T-helper 1 cell treated with Interleukin-12 subunit alpha and Interleukin-12 subunit beta and Interleukin-4 antibody, amounts not matched to agents 30 μg/mL and 1 μg/mL, for 36 hours (primary cell): ENCODE measurements at regions not wholly inside any gene's neighbourhood (a gene's known extent, or its start where the extent isn't known, plus 50 kb on each side); places are given as distances from the start of the nearest gene placed in this dataset.

Experiments
- H3K27ac Mint-ChIP-seq: one replicate; pipeline ENCODE4 v1.8.0; 2021; ENCODE audit warnings: mild to moderate bottlenecking, mixed read lengths
- H3K27me3 Mint-ChIP-seq: one replicate; pipeline ENCODE4 v1.8.0; 2021; ENCODE audit warnings: low read depth, mixed read lengths
- H3K36me3 Mint-ChIP-seq: one replicate; pipeline ENCODE4 v1.8.0; 2021; ENCODE audit warnings: low read depth, mixed read lengths
- H3K4me1 Mint-ChIP-seq: one replicate; pipeline ENCODE4 v1.8.0; 2021; ENCODE audit warnings: low read depth, mixed read lengths
- H3K4me3 Mint-ChIP-seq: one replicate; pipeline ENCODE4 v1.8.0; 2021; ENCODE audit warnings: mild to moderate bottlenecking, moderate library complexity, mixed read lengths
- H3K9me3 Mint-ChIP-seq: one replicate; pipeline ENCODE4 v1.8.0; 2021; ENCODE audit warnings: mixed read lengths

DNA sequence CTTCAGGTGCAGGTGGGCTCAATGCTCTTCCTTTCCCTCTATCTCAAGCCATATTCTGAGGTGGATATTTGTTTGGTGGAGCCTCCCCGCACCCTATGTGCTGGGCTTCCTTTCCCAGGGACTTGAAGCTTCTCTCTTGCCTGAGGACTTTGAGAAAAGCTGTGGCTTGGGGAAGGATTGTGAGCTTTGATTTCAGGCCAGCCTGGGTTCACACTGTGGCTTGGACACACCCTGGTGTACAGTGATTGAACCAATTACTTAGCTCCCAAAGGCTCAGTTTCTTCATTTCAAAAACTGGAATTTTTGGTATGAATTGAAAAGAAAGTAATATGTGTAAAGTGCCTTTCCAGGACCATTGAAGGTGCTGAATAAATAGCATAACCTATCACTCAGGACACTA, 224.5 kb upstream of the GLI3 start:
- Mint-ChIP-seq H3K27ac (no peak overlapping the region), H3K36me3 (no peaks in the 10 kb centered on the region), H3K4me3 (no peak overlapping the region), H3K4me1 (no peaks in the 10 kb centered on the region), H3K9me3 (no peaks in the 10 kb centered on the region), H3K27me3 (no peaks in the 10 kb centered on the region)

DNA sequence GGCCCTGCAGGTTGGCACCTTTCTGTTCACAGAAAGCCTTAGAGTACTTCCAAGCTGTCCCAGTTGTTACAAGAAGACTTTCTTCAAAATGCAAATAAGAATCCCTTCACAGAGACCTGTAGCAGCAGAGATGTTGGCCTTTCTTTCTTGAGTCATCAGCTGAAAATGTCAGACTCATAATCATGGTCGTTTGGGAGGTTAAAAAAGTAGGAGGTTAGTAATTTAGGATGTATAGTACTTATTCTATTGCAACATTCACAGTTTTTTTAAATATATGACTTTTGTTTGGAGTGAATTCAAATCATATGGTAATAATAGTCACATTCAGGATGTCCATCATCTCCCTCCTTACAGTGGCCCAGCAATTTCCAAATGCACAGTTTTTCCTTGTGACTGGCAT, 223.9 kb upstream of the GLI3 start:
- no peaks in the 10 kb centered on the region for H3K9me3 Mint-ChIP-seq
- H3K4me1 Mint-ChIP-seq, result no peaks in the 10 kb centered on the region
- H3K4me3 Mint-ChIP-seq, result no peak overlapping the region
- no peak overlapping the region for H3K27ac Mint-ChIP-seq
- no peaks in the 10 kb centered on the region for H3K27me3 Mint-ChIP-seq
- H3K36me3 Mint-ChIP-seq, result no peaks in the 10 kb centered on the region

DNA sequence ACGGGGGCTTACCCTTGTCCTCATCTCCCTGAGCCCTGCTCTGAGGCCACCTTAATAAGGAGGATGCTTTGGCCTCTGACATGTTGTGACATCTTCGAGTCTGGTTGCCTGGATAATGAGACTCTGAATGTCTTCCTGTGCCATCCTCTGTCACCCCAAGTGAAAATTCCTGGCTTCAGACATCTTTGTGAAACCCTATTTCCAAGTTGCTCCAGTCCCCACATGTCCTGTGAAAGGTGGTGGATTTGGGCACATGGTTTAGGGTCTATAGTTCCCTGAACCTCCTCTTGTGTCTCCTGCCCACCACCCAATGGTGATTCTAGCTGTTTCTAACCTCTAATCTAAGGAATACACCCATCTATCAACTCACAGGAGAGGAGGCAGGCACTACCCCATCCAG, 223.1 kb upstream of the GLI3 start:
- H3K36me3 Mint-ChIP-seq, result no peaks in the 10 kb centered on the region
- H3K4me3 Mint-ChIP-seq, result no peak overlapping the region
- no peaks in the 10 kb centered on the region for H3K27me3 Mint-ChIP-seq
- no peak overlapping the region for H3K27ac Mint-ChIP-seq
- H3K9me3 Mint-ChIP-seq, result no peaks in the 10 kb centered on the region
- no peaks in the 10 kb centered on the region for H3K4me1 Mint-ChIP-seq

DNA sequence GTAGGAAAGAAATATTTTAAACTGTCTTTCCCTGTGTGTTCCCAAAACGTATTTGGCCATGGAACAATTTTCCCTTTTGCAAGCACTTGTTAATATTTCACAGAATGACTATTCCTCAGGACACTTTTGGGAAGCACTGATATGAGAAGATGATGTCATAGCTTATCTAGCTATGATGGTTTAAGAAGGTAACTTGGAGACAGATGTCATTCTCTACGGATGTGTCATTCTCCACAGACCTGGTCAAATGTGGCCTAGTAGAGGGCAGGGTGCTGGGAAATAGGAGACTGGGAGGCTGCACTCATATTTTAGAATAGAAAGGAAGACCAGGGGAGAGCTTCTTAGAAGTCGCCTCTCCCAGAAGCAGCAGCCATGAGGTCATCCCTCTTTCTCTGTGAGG, 220.7 kb upstream of the GLI3 start:
- H3K4me1 Mint-ChIP-seq, result no peaks in the 10 kb centered on the region
- H3K9me3 Mint-ChIP-seq, result no peaks in the 10 kb centered on the region
- no peak overlapping the region for H3K27ac Mint-ChIP-seq
- H3K27me3 Mint-ChIP-seq, result no peaks in the 10 kb centered on the region
- no peak overlapping the region for H3K4me3 Mint-ChIP-seq
- no peaks in the 10 kb centered on the region for H3K36me3 Mint-ChIP-seq

DNA sequence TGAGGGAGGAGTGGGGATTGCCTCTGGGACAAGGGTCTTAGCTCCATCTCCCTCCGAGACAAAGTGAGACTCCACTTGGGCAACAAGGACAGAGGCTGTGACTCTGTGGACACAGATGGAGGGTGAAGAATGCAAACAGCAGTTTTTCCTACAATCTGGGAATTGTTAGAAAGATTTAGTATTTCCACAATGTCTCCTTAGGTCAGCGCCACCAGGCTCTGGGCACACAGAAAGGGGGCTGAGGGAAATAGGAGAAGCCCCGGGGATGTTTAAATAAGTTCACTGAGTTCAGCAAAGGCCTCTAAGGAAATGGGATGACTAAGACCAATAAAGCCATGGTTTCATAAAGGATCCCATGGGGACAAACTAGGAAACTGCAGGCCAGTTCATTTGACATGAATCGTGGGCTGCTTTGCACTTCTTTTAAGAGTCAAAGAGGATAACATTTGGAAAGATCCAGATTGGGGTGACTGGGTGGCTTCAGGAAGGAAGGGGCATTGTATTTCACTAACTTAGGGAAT, 219.8 kb upstream of the GLI3 start:
- H3K27me3 Mint-ChIP-seq, result no peaks in the 10 kb centered on the region
- no peaks in the 10 kb centered on the region for H3K36me3 Mint-ChIP-seq
- H3K27ac Mint-ChIP-seq, result no peak overlapping the region
- H3K9me3 Mint-ChIP-seq, result no peaks in the 10 kb centered on the region
- H3K4me1 Mint-ChIP-seq, result no peaks in the 10 kb centered on the region
- no peak overlapping the region for H3K4me3 Mint-ChIP-seq

DNA sequence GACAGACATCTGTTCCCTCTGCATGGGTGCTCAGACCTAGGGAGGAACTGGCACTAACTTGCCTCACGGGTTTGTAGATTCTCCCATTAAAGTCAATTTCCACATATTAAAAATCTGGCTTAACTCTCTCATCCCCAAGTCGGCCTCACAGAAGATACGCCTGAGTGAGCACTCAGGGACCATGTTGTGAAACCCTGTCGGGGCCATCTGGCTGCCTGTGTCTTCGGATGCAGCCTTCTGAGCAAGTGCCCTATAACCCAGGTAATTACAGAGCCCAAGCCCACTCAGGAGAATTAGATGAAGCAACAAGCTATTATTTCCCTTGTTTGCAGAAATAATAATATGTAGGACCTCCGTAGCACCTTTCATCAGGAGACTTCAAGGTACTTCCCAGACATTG, 219.3 kb upstream of the GLI3 start:
- Mint-ChIP-seq H3K36me3 (no peaks in the 10 kb centered on the region), H3K9me3 (no peaks in the 10 kb centered on the region), H3K27me3 (no peaks in the 10 kb centered on the region), H3K4me1 (no peaks in the 10 kb centered on the region), H3K4me3 (no peak overlapping the region), H3K27ac (no peak overlapping the region)

DNA sequence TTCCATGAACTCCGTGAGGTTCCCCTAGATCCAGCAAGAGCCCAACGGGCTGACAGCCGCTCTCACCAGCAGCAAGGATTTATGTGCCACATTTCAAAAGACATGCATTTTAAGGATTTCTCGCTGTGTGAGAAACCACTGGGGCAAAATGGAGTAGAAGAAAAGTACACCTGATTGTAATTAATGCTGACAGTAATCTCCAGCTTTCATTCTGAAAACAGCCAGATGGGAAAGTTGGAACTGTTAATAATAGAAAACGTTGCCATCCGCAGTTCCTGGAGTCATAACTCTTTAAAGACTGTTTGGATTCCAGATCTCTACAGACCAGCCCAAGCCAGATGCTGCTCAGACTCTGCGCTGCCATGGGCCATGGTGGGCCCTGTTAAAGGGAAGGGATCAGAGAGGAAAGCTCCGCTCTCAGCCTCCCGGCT, 216.9 kb upstream of the GLI3 start:
- H3K27me3 Mint-ChIP-seq, result no peaks in the 10 kb centered on the region
- H3K27ac Mint-ChIP-seq, result no peak overlapping the region
- H3K4me1 Mint-ChIP-seq, result no peaks in the 10 kb centered on the region
- H3K4me3 Mint-ChIP-seq, result no peak overlapping the region
- H3K9me3 Mint-ChIP-seq, result no peaks in the 10 kb centered on the region
- no peaks in the 10 kb centered on the region for H3K36me3 Mint-ChIP-seq

DNA sequence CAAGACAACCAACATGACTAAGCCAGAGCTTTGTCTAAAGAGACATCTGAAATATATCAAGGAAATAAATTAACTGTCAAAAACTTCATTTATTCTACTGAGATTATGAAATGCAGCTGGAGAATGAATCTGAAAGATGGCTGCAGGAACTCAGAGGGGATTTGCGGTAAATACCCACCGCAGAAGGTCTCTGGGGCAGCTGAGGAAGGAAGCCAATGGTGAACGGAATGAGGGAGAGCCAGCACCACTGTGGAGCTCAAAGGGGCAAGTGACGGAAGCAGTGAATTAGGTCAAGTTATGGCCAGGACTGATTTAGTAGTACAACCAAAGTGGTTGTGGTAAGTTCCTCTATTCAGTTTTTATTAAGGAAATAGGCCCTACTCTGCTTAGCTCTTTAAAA, 215.3 kb upstream of the GLI3 start:
- H3K27me3 Mint-ChIP-seq, result no peaks in the 10 kb centered on the region
- H3K9me3 Mint-ChIP-seq, result peaks cover 5% of the 10 kb centered on the region
- H3K27ac Mint-ChIP-seq, result no peak overlapping the region
- no peak overlapping the region for H3K4me3 Mint-ChIP-seq
- no peaks in the 10 kb centered on the region for H3K4me1 Mint-ChIP-seq
- no peaks in the 10 kb centered on the region for H3K36me3 Mint-ChIP-seq

DNA sequence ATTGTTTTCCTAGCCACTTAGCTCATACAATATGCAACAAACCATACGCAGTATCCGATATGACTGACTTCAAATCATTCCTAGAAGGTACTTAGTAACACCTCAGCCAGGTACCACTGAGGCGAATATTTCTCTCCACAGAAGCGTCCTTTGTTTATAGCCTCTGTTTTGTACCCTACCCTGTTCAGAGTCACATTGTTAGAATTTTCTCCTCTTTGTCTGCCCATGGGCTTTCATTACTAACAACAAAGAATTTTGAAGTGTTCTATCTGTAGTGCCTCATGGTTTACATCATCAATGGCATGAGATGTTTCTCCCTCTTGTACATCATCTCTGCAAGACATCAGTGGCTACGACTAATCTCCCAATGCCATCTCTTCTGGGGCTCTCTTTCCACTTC, 212.4 kb upstream of the GLI3 start:
- Mint-ChIP-seq H3K27me3 (no peaks in the 10 kb centered on the region), H3K27ac (no peak overlapping the region), H3K4me1 (no peaks in the 10 kb centered on the region), H3K4me3 (no peak overlapping the region), H3K9me3 (peaks cover 9% of the 10 kb centered on the region), H3K36me3 (no peaks in the 10 kb centered on the region)

DNA sequence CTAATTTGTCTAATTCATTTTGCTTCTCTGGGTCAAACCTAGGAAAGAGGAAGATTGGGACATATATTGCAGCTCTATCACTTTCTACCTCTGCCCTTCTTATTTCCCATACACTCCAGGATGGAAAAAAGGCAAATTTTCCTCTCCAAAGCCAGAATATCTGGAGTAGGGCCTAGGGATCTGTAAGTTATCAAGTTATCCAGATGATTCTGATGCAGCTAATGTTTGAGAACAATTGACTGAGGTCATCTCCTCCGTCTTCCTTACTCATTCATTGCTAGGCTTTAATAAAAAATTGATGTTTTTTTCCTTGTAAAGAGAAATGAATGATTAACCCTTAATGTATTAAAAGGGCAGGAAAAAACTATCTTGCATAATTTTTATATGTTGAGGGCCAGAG, 211.9 kb upstream of the GLI3 start:
- no peak overlapping the region for H3K4me3 Mint-ChIP-seq
- H3K27me3 Mint-ChIP-seq, result no peaks in the 10 kb centered on the region
- H3K9me3 Mint-ChIP-seq, result peaks cover 12% of the 10 kb centered on the region
- H3K36me3 Mint-ChIP-seq, result no peaks in the 10 kb centered on the region
- H3K27ac Mint-ChIP-seq, result no peak overlapping the region
- H3K4me1 Mint-ChIP-seq, result no peaks in the 10 kb centered on the region

DNA sequence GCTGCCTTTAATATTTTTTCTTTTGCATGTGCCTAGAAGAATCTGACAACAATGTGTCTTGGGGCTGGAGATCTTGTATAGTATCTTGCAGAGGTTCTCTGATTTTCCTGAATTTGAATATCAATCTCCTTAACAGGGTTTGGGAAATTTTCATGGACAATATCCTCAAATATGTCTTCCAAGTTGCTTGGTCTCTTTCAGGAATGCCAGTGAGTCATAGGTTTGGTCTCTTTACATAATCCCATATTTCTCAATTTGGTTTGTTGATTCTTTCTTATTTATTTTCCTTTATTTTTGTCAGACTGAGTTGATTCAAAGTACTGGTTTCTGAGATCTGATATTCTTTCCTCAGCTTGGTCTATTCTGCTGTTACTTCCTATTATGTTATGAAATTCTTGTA, 208.7 kb upstream of the GLI3 start:
- Mint-ChIP-seq H3K36me3 (no peaks in the 10 kb centered on the region), H3K9me3 (peaks cover 12% of the 10 kb centered on the region), H3K4me1 (no peaks in the 10 kb centered on the region)

DNA sequence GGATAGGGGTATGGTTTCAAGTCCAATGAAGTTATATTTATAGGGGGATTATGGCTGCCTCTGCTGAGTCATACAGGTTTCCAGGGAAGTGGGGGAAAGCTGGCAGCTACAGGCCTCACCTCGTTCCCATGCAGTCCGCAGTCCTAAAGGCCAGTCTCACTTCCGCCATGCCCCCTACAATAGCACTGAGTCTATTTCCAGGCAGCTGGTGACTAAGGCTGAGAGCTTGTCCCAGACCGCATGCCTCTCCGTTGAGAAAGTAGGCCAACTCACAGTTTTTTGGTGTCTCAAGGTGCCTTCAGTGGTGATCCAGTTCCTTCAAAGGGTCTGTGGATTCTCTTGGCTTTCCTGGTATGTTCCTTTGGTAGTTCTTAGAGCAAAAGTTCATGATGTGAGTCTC, 203.9 kb upstream of the GLI3 start:
- H3K27me3 Mint-ChIP-seq, result no peaks in the 10 kb centered on the region
- H3K9me3 Mint-ChIP-seq, result peaks cover 6% of the 10 kb centered on the region
- no peaks in the 10 kb centered on the region for H3K36me3 Mint-ChIP-seq
- H3K27ac Mint-ChIP-seq, result no peak overlapping the region
- H3K4me3 Mint-ChIP-seq, result no peak overlapping the region
- no peaks in the 10 kb centered on the region for H3K4me1 Mint-ChIP-seq

More for the DNA sequence above, 208.7 kb upstream of the GLI3 start:
- Mint-ChIP-seq H3K4me3 (no peak overlapping the region), H3K27me3 (no peaks in the 10 kb centered on the region), H3K27ac (no peak overlapping the region)

DNA sequence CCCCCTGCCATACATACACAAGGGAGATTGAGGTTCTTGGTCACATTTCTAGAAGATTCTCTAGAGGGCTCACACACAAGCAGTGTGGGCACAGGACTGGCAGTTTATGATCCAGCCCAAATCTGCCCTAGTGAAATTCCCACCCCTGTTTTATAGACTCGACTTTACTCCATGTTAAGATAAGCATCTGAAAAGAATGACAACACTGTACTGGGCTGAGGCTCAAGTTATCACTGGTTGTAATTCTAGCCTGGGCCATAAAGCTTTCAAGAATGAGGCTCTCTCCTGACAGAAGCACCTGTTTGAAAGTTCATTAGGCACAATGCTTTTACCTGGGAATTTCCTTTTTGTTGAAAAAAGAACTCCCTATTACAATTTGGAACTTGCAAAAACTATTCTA, 195.6 kb upstream of the GLI3 start:
- no peaks in the 10 kb centered on the region for H3K9me3 Mint-ChIP-seq
- no peaks in the 10 kb centered on the region for H3K27me3 Mint-ChIP-seq
- no peak overlapping the region for H3K27ac Mint-ChIP-seq
- H3K4me1 Mint-ChIP-seq, result no peaks in the 10 kb centered on the region
- no peak overlapping the region for H3K4me3 Mint-ChIP-seq
- H3K36me3 Mint-ChIP-seq, result no peaks in the 10 kb centered on the region

DNA sequence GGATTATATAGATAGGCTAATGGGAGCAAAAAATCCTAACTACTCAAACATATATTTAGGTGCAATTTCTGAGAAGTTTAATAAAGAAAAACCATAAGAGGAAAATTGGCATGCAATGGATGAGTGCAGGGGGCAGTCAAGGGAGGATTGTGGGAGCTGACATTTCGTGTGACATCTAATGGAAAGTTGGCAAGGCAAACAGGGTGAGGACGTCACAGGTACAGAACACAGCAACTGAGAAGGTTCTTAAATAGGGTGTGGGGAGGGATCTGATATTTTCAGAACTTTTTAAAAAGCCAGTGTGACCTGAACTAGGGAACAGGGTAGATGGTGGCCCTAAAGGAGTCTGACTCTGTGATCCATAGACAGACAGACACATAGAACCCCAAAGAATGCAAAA, 194.9 kb upstream of the GLI3 start:
- no peak overlapping the region for H3K27ac Mint-ChIP-seq
- no peak overlapping the region for H3K4me3 Mint-ChIP-seq
- H3K36me3 Mint-ChIP-seq, result no peaks in the 10 kb centered on the region
- H3K9me3 Mint-ChIP-seq, result no peaks in the 10 kb centered on the region
- no peaks in the 10 kb centered on the region for H3K27me3 Mint-ChIP-seq
- no peaks in the 10 kb centered on the region for H3K4me1 Mint-ChIP-seq

DNA sequence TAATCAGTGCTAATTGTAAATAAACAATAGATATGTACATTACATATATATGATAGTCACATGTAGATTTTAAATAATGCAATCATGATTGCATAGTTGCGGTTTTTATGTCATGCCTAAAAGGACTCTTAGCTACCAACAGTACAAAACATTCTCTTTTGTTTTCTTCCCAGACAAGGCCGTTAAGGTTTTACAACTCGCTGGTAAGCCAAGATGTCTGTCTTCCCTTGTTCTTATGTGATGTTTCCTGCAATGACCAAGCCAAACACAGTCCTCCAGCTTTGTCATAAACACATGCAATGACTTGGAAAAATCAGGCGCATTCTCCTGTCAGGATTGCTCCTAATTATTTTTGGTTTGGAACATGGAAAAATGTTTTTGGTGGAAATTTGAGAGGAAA, 192.3 kb upstream of the GLI3 start:
- Mint-ChIP-seq H3K27ac (no peak overlapping the region), H3K9me3 (no peaks in the 10 kb centered on the region), H3K27me3 (no peaks in the 10 kb centered on the region), H3K4me3 (no peak overlapping the region), H3K36me3 (no peaks in the 10 kb centered on the region), H3K4me1 (no peaks in the 10 kb centered on the region)

DNA sequence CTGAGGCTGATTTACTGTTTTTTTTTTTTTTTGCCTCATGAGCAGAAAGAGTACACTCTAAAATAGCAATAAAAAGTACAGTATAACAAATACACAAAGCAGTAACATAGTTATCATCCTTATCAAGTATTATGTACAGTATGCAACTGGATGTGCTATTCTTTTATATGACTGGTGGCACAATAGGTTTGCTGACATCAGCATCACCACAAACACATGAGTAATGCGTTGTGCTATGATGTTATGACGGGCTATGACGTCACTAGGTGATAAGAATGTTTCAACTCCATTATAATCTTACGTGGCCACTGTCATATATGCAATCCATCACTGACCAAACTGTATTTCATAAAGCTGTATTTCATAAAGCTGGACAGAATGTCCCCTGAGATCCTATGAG, 189.2 kb upstream of the GLI3 start:
- Mint-ChIP-seq H3K36me3 (no peaks in the 10 kb centered on the region), H3K27me3 (no peaks in the 10 kb centered on the region), H3K4me1 (no peaks in the 10 kb centered on the region), H3K27ac (no peak overlapping the region), H3K4me3 (no peak overlapping the region), H3K9me3 (no peaks in the 10 kb centered on the region)
